ENCODE measurements at regions not wholly inside any gene's neighbourhood (a gene's known extent, or its start where the extent isn't known, plus 50 kb on each side); places are given as distances from the start of the nearest gene placed in this dataset.

GRCh38 chr2:189274361-189274760 is 94.8 kb upstream of the COL5A2 start:
- TF ChIP-seq GATA2 (IDR thresholded peaks at IDR 0.05; ENCODE audit: low read depth, low read length): no peak
- TF ChIP-seq GATA3 (IDR thresholded peaks at IDR 0.05; ENCODE audit: low read depth, low read length): no peak
